H1 (cell line): ENCODE measurements at regions not wholly inside any gene's neighbourhood (a gene's known extent, or its start where the extent isn't known, plus 50 kb on each side); places are given as distances from the start of the nearest gene placed in this dataset.

Source experiments
- CTCF ChIA-PET: fragments of 300-600 bp; sonication (Branson Sonifier 250); formaldehyde crosslinking; loops from one replicate; lab custom pipeline; 2021; ENCODE audit not compliant: partially characterized antibody; lab: Charles Lee
- POLR2A ChIA-PET: fragments of 300-600 bp; sonication (Branson Sonifier 250); formaldehyde crosslinking; loops from one replicate; lab custom pipeline; 2021; ENCODE audit warnings: inconsistent platforms; ENCODE audit not compliant: partially characterized antibody; lab: Charles Lee
- DNase-seq, 2 experiments: peaks; one replicate each; pipeline versions ENCODE4 v3.0.0 to v3.0.0-alpha.2; 2010 to 2022; ENCODE audit warnings: low spot score in 2 of 2, low read depth in 1 of 2, mixed read lengths in 1 of 2
- FAIRE-seq: peaks from 2 replicates; lab custom pipeline; 2011; peaks lifted over from hg19 to GRCh38; lab: Jason Lieb, UNC
- H2AFZ ChIP-seq: 2 replicates; pipeline ENCODE4 v1.8.1; 2012; ENCODE audit warnings: low read length, inconsistent platforms
- H2AK5ac ChIP-seq: 2 replicates; pipeline ENCODE4 v1.6.1; 2013; ENCODE audit warnings: low read depth, low read length
- H2BK120ac ChIP-seq: replicated peaks from 2 replicates; pipeline ENCODE3; 2013; ENCODE audit warnings: low read depth, low read length, inconsistent platforms
- H2BK12ac ChIP-seq: 2 replicates; pipeline ENCODE4 v1.6.1; 2013; ENCODE audit warnings: low read depth, low read length
- H2BK15ac ChIP-seq: 2 replicates; pipeline ENCODE4 v1.6.1; 2013; ENCODE audit warnings: low read length
- H2BK20ac ChIP-seq: 2 replicates; pipeline ENCODE4 v1.6.1; 2013; ENCODE audit warnings: low read length
- H2BK5ac ChIP-seq: 2 replicates; pipeline ENCODE4 v1.6.1; 2013; ENCODE audit warnings: low read depth, low read length
- H3K14ac ChIP-seq: 2 replicates; pipeline ENCODE4 v1.6.1; 2013; ENCODE audit warnings: inconsistent platforms; ENCODE audit not compliant: insufficient read length
- H3K18ac ChIP-seq: 2 replicates; pipeline ENCODE4 v1.6.1; 2013; ENCODE audit warnings: low read length; ENCODE audit errors: extremely low read depth
- H3K23ac ChIP-seq: 2 replicates; pipeline ENCODE4 v1.6.1; 2013; ENCODE audit warnings: inconsistent platforms; ENCODE audit not compliant: insufficient read length
- H3K23me2 ChIP-seq: 2 replicates; pipeline ENCODE4 v1.6.1; 2013; ENCODE audit warnings: low read depth, low read length
- H3K27ac ChIP-seq: 2 replicates; pipeline ENCODE4 v1.6.1; 2011; ENCODE audit warnings: low read depth, low read length, inconsistent platforms
- H3K27me3 ChIP-seq, 4 experiments: replicated peaks in 1 of 4; 1 replicate in 1 of 4; 2 replicates in 3 of 4; pipeline versions ENCODE4 v1.6.1 to v1.8.1; 2011 to 2013; ENCODE audit warnings: low read length in 3 of 4, mild to moderate bottlenecking in 3 of 4, inconsistent platforms in 2 of 4, mixed read lengths in 2 of 4, moderate library complexity in 1 of 4; ENCODE audit not compliant: control insufficient read depth in 3 of 4, insufficient read depth in 3 of 4; ENCODE audit errors: extremely low read depth in 1 of 4
- H3K36me3 ChIP-seq, 4 experiments: 2 replicates each; pipeline versions ENCODE4 v1.6.1 to v1.8.1; 2011 to 2013; ENCODE audit warnings: mild to moderate bottlenecking in 4 of 4, low read length in 3 of 4, moderate library complexity in 2 of 4, control low read depth in 1 of 4, inconsistent platforms in 1 of 4; ENCODE audit not compliant: insufficient read depth in 4 of 4, control insufficient read depth in 2 of 4
- H3K4ac ChIP-seq: replicated peaks from 2 replicates; pipeline ENCODE3; 2013; ENCODE audit warnings: low read length, low read depth, mixed read lengths, inconsistent platforms; ENCODE audit not compliant: insufficient read length
- H3K4me1 ChIP-seq, 4 experiments: replicated peaks in 1 of 4; 1 replicate in 1 of 4; 2 replicates in 3 of 4; pipeline versions ENCODE4 v1.6.1 to v1.8.1; 2011 to 2013; ENCODE audit warnings: low read length in 3 of 4, inconsistent platforms in 2 of 4, mixed read lengths in 1 of 4; ENCODE audit not compliant: insufficient read depth in 4 of 4, control insufficient read depth in 3 of 4
- H3K4me2 ChIP-seq, 2 experiments: 2 replicates each; pipeline versions ENCODE4 v1.6.1 to v1.8.1; 2011 to 2013; ENCODE audit warnings: low read depth in 2 of 2, low read length in 2 of 2, control low read depth in 1 of 2, inconsistent platforms in 1 of 2, mild to moderate bottlenecking in 1 of 2; ENCODE audit not compliant: insufficient read depth in 1 of 2
- H3K4me3 ChIP-seq, 4 experiments: fragments of 200-600, 300-600 bp in 1 of 4; sonication (generic), shearing (Covaris generic), sonication (Bioruptor Twin) in 1 of 4; 2 replicates each; pipeline versions ENCODE4 v1.5.1 to v1.8.1; 2011 to 2016; ENCODE audit warnings: low read length in 4 of 4, low read depth in 3 of 4, control low read depth in 2 of 4, inconsistent platforms in 2 of 4, mild to moderate bottlenecking in 2 of 4, mixed read lengths in 1 of 4, moderate library complexity in 1 of 4; ENCODE audit not compliant: insufficient read depth in 2 of 4; ENCODE audit errors: extremely low read depth in 1 of 4
- H3K56ac ChIP-seq: replicated peaks from 2 replicates; pipeline ENCODE3; 2013; ENCODE audit warnings: low read depth, mild to moderate bottlenecking, mixed read lengths, low read length, inconsistent platforms; ENCODE audit not compliant: insufficient read length
- H3K79me1 ChIP-seq: 2 replicates; pipeline ENCODE4 v1.6.1; 2013; ENCODE audit warnings: low read depth, low read length, control low read depth
- H3K79me2 ChIP-seq, 2 experiments: 2 replicates each; pipeline versions ENCODE4 v1.6.1 to v1.8.1; 2012 to 2013; ENCODE audit warnings: low read length in 2 of 2, mild to moderate bottlenecking in 2 of 2, inconsistent platforms in 1 of 2; ENCODE audit not compliant: insufficient read depth in 2 of 2, control insufficient read depth in 1 of 2
- H3K9ac ChIP-seq, 4 experiments: replicated peaks in 1 of 4; 1 replicate in 1 of 4; 2 replicates in 3 of 4; pipeline versions ENCODE4 v1.6.1 to v1.8.1; 2011 to 2013; ENCODE audit warnings: low read depth in 3 of 4, low read length in 3 of 4, control low read depth in 2 of 4, mild to moderate bottlenecking in 2 of 4, moderate library complexity in 2 of 4, inconsistent platforms in 1 of 4; ENCODE audit errors: extremely low read depth in 1 of 4
- H3K9me3 ChIP-seq, 2 experiments: 2 replicates each; pipeline versions ENCODE4 v1.6.1 to v1.8.1; 2012 to 2013; ENCODE audit warnings: mild to moderate bottlenecking in 2 of 2, moderate library complexity in 2 of 2, control low read depth in 1 of 2, inconsistent platforms in 1 of 2, low read depth in 1 of 2, low read length in 1 of 2, mixed read lengths in 1 of 2; ENCODE audit not compliant: insufficient read depth in 2 of 2
- H4K20me1 ChIP-seq, 2 experiments: replicated peaks in 1 of 2; 2 replicates each; pipeline versions ENCODE3 to v1.8.1; 2011 to 2013; ENCODE audit warnings: inconsistent platforms in 2 of 2, low read length in 2 of 2, mild to moderate bottlenecking in 1 of 2; ENCODE audit not compliant: insufficient read depth in 2 of 2, control insufficient read depth in 1 of 2
- H4K5ac ChIP-seq: 2 replicates; pipeline ENCODE4 v1.6.1; 2013; ENCODE audit warnings: low read length, low read depth, mixed read lengths, inconsistent platforms; ENCODE audit not compliant: insufficient read length
- H4K8ac ChIP-seq: 2 replicates; pipeline ENCODE4 v1.8.0; 2013; ENCODE audit warnings: mild to moderate bottlenecking, moderate library complexity, low read length, inconsistent platforms; ENCODE audit not compliant: insufficient read depth; ENCODE audit errors: extremely low read depth
- H4K91ac ChIP-seq: replicated peaks from 2 replicates; pipeline ENCODE3; 2013; ENCODE audit warnings: low read length, mixed read lengths, inconsistent platforms; ENCODE audit not compliant: insufficient read length
- E2F6 ChIP-seq: IDR thresholded peaks from 2 replicates; pipeline ENCODE4 v1.6.1; 2012; ENCODE audit warnings: inconsistent platforms
- EGR1 ChIP-seq: IDR thresholded peaks from 2 replicates; pipeline ENCODE4 v1.6.1; 2011; ENCODE audit warnings: low read depth, low read length, borderline replicate concordance
- KDM1A ChIP-seq: fragments of 200-600, 300-600 bp; sonication (generic); IDR thresholded peaks from 2 replicates; pipeline ENCODE4 v1.7.1; 2016; ENCODE audit warnings: mild to moderate bottlenecking, low read length, borderline replicate concordance
- KDM4A ChIP-seq: IDR thresholded peaks from one replicate; pipeline ENCODE4 v1.7.1; 2012; ENCODE audit warnings: low read depth, mild to moderate bottlenecking, moderate library complexity, low read length, inconsistent platforms; ENCODE audit not compliant: severe bottlenecking
- KDM5A ChIP-seq: fragments of 200-600 bp; IDR thresholded peaks from 2 replicates; pipeline ENCODE4 v1.7.1; 2012; ENCODE audit warnings: mild to moderate bottlenecking, low read length, inconsistent platforms, mixed read lengths
- NANOG ChIP-seq: IDR thresholded peaks from 2 replicates; pipeline ENCODE4 v1.6.1; 2011; ENCODE audit warnings: low read length, low read depth, mild to moderate bottlenecking, inconsistent platforms; ENCODE audit not compliant: insufficient read depth, poor library complexity, severe bottlenecking
- RBBP5 ChIP-seq: IDR thresholded peaks from 2 replicates; pipeline ENCODE4 v1.7.1; 2012; ENCODE audit warnings: low read depth, mild to moderate bottlenecking, inconsistent platforms, low read length, moderate library complexity, borderline replicate concordance
- RNF2 ChIP-seq: fragments of 200-900, 300-1000 bp; sonication (generic); IDR thresholded peaks from 2 replicates; pipeline ENCODE4 v1.7.1; 2016; ENCODE audit warnings: borderline replicate concordance, low read depth, mild to moderate bottlenecking, antibody characterized with exemption, low read length; ENCODE audit not compliant: poor library complexity, severe bottlenecking; ENCODE audit errors: missing control alignments
- TEAD4 ChIP-seq: IDR thresholded peaks from 2 replicates; pipeline ENCODE4 v1.6.1; 2012; ENCODE audit warnings: low read depth, low read length, inconsistent platforms, mixed read lengths
- WGBS, 2 experiments: shearing (Covaris generic) in 1 of 2; methylation state at CpG; one replicate each; pipeline versions ENCODE4 v1.1.6 to v1.1.7; 2013 to 2015; ENCODE audit warnings: low lambda C conversion rate in 2 of 2, mixed read lengths in 2 of 2, inconsistent platforms in 1 of 2, low coverage in 1 of 2, missing lambda C conversion rate in 1 of 2; ENCODE audit not compliant: insufficient replicate concordance in 2 of 2, insufficient coverage in 1 of 2, insufficient read length in 1 of 2; ENCODE audit errors: extremely low coverage in 1 of 2, missing lambda C conversion rate in 1 of 2; 5-methylcytosine and 5-hydroxymethylcytosine counted together

DNA sequence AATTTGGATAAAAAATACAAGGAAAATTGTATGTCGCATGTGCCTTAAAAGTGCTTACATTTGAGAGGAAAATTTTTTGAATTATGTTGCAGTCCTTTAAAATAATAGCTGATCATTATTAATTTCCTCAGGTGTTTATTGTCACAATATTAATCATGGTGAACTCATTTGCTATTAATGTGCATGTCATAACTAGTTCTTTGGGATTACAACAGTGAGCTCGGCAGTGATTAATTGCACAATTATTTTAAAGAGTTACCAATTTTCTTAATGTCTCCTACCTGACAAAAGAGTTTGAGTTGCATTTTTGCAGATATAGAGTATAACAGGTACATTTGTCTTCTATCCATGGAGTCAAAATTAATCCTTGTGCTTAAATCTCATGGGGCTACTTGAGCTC, 854.3 kb downstream of the BRINP3 start:
- Histone ChIP-seq H3K27ac (no peak overlapping the region), H3K9me3 (no peaks in the 10 kb centered on the region), H2AFZ (no peak overlapping the region), H3K4me3 (no peak overlapping the region), H4K20me1 (no peaks in the 10 kb centered on the region), H4K8ac (no peak overlapping the region), H2BK120ac (no peak overlapping the region), H3K79me1 (no peaks in the 10 kb centered on the region), H4K91ac (no peak overlapping the region), H3K14ac (no peak overlapping the region), H2BK12ac (no peak overlapping the region), H3K4ac (no peak overlapping the region), H4K5ac (no peak overlapping the region), H2AK5ac (no peak overlapping the region), H3K27me3 (no peaks in the 10 kb centered on the region), H3K4me2 (no peak overlapping the region), H2BK5ac (no peak overlapping the region), H3K18ac (no peak overlapping the region), H3K56ac (no peak overlapping the region), H3K23me2 (no peaks in the 10 kb centered on the region)
- WGBS, 2 experiments = 92% methylated on average over 2 of the region's 2 CpGs; no CpG with 5 or more reads in 1 of the 2 experiments
- FAIRE-seq (no peak), DNase-seq (no peak)
- POLR2A ChIA-PET = no interaction called here
- TF ChIP-seq RBBP5 (no peak), EGR1 (no peak), KDM1A (no peak), KDM5A (no peak), RNF2 (no peak), KDM4A (no peak), E2F6 (no peak), NANOG (no peak), TEAD4 (no peak)
- TF ChIP-seq, all 59 proteins: peak for 0
- H2BK20ac ChIP-seq = no peak overlapping the region
- no peak overlapping the region for H3K23ac ChIP-seq
- H3K79me2 ChIP-seq = no peaks in the 10 kb centered on the region
- H3K4me1 ChIP-seq = no peaks in the 10 kb centered on the region
- no peak overlapping the region for H3K9ac ChIP-seq
- no peak overlapping the region for H2BK15ac ChIP-seq
- CTCF ChIA-PET = no interaction called here
- no peaks in the 10 kb centered on the region for H3K36me3 ChIP-seq
